Effector memory CD4-positive, alpha-beta T cell (primary cell): ENCODE measurements at regions not wholly inside any gene's neighbourhood (a gene's known extent, or its start where the extent isn't known, plus 50 kb on each side); places are given as distances from the start of the nearest gene placed in this dataset.

ENCODE experiments used
- DNase-seq, 3 donors: peaks; one replicate each; pipeline ENCODE4 v3.0.0-alpha.2; 2020
- H3K27ac ChIP-seq: 2 replicates; pipeline ENCODE4 v1.7.0; 2013; ENCODE audit warnings: mild to moderate bottlenecking, low read length, moderate library complexity; ENCODE audit not compliant: insufficient read depth, poor library complexity, severe bottlenecking
- H3K27me3 ChIP-seq: replicated peaks from 2 replicates; pipeline ENCODE4 v1.7.0; 2013; ENCODE audit warnings: mild to moderate bottlenecking, low read length; ENCODE audit not compliant: insufficient read depth, control insufficient read depth, poor library complexity, severe bottlenecking
- H3K36me3 ChIP-seq: 2 replicates; pipeline ENCODE4 v1.7.0; 2013; ENCODE audit warnings: mild to moderate bottlenecking, low read length, moderate library complexity; ENCODE audit not compliant: control insufficient read depth, insufficient read depth
- H3K4me1 ChIP-seq: 2 replicates; pipeline ENCODE4 v1.7.0; 2013; ENCODE audit warnings: low read length, mild to moderate bottlenecking; ENCODE audit not compliant: control insufficient read depth, insufficient read depth, poor library complexity, severe bottlenecking
- H3K4me3 ChIP-seq: 2 replicates; pipeline ENCODE4 v1.7.0; 2013; ENCODE audit warnings: low read length, low read depth, mild to moderate bottlenecking; ENCODE audit not compliant: insufficient read depth, poor library complexity, severe bottlenecking
- H3K9me3 ChIP-seq: 2 replicates; pipeline ENCODE4 v1.7.0; 2013; ENCODE audit warnings: mild to moderate bottlenecking, low read length, moderate library complexity; ENCODE audit not compliant: control insufficient read depth

DNA sequence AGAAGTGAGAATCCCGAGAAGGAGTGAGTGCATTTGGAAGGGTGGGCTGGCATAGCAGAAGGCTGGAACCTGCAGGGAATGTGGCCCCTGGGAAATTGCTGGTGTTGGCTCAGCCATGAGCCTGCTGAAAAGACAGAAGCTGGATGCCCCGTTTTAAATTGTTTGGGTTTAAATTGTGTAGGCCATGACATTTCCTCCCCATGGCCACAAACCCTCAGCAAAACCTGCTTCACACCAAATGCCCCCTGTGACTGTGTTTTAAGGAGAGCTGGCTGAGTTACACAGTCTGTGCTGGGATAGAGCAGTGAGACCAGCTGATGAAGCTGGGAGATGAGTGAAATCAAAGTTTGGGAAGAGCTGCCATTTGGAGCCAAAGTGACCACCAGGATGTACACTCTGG lies 216.3 kb upstream of the RGMA start:
- Histone ChIP-seq H3K27me3 (no peaks in the 10 kb centered on the region), H3K36me3 (no peaks in the 10 kb centered on the region), H3K9me3 (no peaks in the 10 kb centered on the region), H3K4me1 (no peaks in the 10 kb centered on the region), H3K27ac (no peak overlapping the region), H3K4me3 (no peak overlapping the region)
- no peak for DNase-seq

DNA sequence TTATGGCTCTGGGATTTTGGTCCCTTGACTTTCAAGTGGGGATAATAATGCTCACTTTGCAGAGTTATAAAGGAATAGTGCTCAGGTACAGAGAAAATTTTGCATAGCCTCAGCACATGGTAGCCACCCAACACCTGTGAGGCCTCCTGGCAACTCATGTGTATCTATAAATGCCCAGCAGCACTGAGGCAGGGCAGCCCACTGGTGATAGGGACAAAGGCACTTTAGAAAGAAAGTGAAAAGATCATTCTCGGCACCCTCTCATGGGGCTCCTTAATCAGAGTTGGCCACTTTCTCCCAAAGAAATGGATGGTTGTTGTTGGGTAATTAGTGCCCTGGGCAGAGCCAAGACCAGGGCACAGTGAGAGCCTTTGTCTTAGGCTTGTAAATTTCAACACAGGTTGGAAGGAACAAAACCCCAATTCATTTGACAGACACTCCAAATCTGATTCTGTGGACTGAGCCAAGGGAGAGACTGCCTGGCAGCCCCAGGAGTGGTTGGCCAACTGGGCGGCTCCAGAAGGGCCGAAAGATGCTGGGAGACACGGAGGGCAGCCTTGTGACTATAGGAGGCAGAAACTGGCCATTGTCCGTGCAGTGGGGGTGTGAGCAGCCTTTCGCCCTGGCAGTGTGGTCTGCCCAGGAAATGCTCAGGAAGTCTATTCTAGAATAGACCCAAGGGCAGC lies 213.2 kb upstream of the RGMA start:
- H3K9me3 ChIP-seq, result no peaks in the 10 kb centered on the region
- H3K27ac ChIP-seq, result no peak overlapping the region
- no peak overlapping the region for H3K4me3 ChIP-seq
- H3K27me3 ChIP-seq, result no peaks in the 10 kb centered on the region
- no peaks in the 10 kb centered on the region for H3K4me1 ChIP-seq
- no peak for DNase-seq
- H3K36me3 ChIP-seq, result no peaks in the 10 kb centered on the region

DNA sequence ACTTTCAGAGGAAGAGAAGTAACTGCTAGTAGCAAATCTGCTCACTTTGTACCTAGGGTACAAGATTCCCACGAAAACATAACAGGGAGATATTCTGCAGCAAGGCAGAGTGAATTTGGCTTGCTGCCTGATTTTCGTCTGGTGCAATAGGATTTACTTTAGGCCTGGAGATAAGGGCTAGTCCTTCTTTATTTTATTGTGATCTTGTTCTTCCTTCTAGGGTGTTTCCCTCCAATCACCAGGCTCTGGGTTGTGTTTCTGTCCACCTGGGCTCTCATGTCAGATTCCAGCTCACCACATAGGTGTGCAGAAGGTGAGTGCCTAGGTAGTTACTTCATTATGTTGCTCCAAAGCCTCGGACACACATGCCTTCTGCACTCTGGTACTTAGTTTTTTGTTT lies 211.8 kb upstream of the RGMA start:
- no peak for DNase-seq
- Histone ChIP-seq H3K27ac (no peak overlapping the region), H3K4me1 (no peaks in the 10 kb centered on the region), H3K36me3 (no peaks in the 10 kb centered on the region), H3K9me3 (no peaks in the 10 kb centered on the region), H3K27me3 (no peaks in the 10 kb centered on the region), H3K4me3 (no peak overlapping the region)

DNA sequence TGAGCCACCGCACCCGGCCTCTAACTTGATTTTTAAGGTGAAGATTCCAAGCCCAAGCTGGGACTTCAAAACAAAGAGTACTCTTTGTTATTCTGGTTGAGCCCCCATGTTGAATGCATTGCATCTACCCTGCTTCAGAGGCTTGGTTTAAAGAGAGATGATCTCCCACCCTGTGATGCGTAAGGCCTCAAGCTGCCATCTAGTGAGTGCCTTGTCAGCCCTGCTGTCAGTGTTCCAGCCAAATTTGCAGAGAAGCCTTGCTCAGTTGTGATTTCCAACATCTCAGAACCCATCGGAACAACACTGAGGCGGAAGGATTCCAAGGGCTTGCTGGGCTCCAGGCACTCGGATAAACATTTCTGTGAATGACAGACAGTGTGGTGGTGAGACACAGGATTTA lies 210.7 kb upstream of the RGMA start:
- Histone ChIP-seq H3K9me3 (no peaks in the 10 kb centered on the region), H3K36me3 (no peaks in the 10 kb centered on the region), H3K27me3 (no peaks in the 10 kb centered on the region), H3K4me3 (no peak overlapping the region), H3K4me1 (no peaks in the 10 kb centered on the region), H3K27ac (no peak overlapping the region)
- no peak for DNase-seq

DNA sequence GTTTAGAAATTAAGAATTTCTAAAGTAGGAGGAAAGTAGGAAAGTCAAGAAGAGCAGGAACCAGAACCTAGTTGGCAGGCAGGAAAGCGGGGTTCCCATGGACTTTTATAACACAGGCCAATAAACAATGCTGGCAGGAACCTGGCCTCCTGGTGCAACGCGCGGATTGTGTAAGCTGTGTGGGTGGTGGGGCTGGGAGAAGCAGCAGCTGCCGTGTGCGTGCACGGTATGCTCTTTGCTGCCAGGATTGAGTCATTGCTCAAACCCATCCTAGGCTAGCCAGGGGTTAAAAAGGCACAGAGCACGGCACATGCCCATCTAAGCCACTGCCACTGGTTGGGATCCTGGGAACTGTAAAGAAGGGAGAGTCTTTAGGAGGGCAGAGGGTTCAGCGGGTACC lies 209.9 kb upstream of the RGMA start:
- no peaks in the 10 kb centered on the region for H3K4me1 ChIP-seq
- H3K27me3 ChIP-seq, result no peaks in the 10 kb centered on the region
- no peaks in the 10 kb centered on the region for H3K36me3 ChIP-seq
- DNase-seq, result no peak
- H3K4me3 ChIP-seq, result no peak overlapping the region
- no peaks in the 10 kb centered on the region for H3K9me3 ChIP-seq
- no peak overlapping the region for H3K27ac ChIP-seq

DNA sequence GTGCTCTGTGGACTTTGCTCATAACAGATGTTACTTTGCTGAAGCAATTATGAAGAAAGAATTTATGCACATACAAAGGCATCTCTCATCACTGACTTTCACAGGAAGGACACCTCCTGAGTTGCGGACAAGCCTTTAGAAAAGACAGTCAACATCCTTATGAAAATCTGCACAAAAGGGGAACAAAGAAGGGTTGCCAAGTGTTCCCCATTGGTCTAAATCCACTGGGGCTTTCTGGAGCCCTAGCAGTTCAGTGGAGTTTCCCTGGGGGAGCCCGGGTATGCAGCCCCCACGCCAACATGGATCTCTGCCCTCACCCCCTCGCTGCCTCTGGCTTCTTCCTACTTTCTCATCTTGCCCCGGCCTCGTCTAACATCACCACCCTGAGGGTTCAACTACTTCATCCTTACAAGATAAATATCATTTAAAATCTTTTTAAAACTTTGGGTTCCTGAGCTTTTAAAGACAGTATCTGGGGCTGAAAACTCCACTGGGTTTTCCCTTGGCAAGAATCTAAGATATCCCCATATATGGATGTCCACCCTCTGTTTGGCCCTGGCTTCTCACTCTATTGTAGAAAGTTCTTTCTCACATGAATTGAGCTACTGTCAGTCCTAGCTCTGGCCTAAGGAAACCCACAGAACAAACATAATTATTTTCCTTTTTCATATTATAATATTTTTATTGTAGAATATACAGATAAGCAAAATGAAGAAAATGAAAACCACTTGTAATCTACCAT lies 207.9 kb upstream of the RGMA start:
- DNase-seq, result no peak
- H3K36me3 ChIP-seq, result no peaks in the 10 kb centered on the region
- H3K27me3 ChIP-seq, result no peaks in the 10 kb centered on the region
- H3K4me1 ChIP-seq, result no peaks in the 10 kb centered on the region
- no peaks in the 10 kb centered on the region for H3K9me3 ChIP-seq
- H3K27ac ChIP-seq, result no peak overlapping the region
- no peak overlapping the region for H3K4me3 ChIP-seq

DNA sequence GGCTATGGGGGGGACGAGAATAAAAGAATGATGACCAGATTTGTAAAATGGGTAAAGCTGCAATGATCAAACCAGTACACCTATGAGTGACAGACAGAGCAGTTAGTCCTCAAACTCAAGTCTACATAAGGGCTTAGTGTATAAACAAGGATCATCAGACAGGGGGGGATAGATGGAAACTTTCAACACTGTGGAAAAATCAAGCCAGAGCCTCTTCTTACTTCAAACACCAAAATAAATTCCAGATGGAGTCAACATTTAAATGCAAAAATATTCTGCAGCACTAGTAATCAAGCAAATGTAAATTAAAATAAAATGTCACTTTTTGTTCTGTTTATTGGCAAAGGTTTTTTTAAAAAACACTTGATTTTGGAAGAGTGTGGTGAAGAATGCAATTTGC lies 205.9 kb upstream of the RGMA start:
- no peaks in the 10 kb centered on the region for H3K9me3 ChIP-seq
- H3K4me1 ChIP-seq, result no peaks in the 10 kb centered on the region
- no peak for DNase-seq
- no peak overlapping the region for H3K27ac ChIP-seq
- H3K4me3 ChIP-seq, result no peak overlapping the region
- peaks cover 3% of the 10 kb centered on the region for H3K27me3 ChIP-seq
- H3K36me3 ChIP-seq, result no peaks in the 10 kb centered on the region

DNA sequence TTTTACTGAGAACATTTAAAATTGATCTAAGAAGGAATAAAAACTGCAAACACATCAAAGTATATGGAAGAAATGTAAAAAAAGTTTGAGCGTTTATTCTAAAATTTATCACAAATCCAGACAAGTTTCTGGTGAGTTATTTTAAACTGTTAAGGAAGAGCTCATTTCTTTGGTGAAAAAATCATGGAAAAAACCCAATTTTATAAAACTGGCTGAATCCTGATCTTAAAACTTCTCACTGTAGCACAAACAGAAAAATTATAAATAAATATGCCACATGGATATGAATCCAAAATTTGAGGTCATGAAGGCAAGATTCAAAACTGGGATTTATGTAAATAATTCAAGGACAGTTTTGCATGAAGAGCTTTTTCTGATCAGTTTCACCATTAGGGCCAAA lies 205.1 kb upstream of the RGMA start:
- no peaks in the 10 kb centered on the region for H3K9me3 ChIP-seq
- no peaks in the 10 kb centered on the region for H3K36me3 ChIP-seq
- DNase-seq, result no peak
- peaks cover 5% of the 10 kb centered on the region for H3K27me3 ChIP-seq
- H3K27ac ChIP-seq, result no peak overlapping the region
- no peaks in the 10 kb centered on the region for H3K4me1 ChIP-seq
- no peak overlapping the region for H3K4me3 ChIP-seq

DNA sequence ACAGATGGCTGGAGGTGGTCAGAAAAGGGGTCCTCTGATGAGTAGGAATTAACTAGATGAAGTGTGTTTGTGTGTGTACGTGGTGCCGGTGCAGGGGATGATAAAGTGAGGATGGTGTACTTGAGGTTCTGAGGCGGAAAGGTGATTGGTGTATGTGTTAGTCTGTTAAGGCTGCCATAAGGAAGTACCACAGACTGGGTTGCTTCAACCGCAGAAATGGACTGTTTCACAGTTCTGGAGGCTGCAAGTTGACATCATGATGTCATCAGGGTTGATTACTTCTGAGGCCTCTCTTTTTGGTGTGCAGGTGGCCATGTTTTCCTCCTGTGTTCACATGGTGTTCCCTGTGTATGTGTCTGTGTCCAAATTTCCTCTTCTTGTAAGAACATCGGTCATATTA lies 202.4 kb upstream of the RGMA start:
- H3K4me3 ChIP-seq, result no peak overlapping the region
- H3K27me3 ChIP-seq, result peaks cover 5% of the 10 kb centered on the region
- no peaks in the 10 kb centered on the region for H3K4me1 ChIP-seq
- H3K9me3 ChIP-seq, result no peaks in the 10 kb centered on the region
- no peaks in the 10 kb centered on the region for H3K36me3 ChIP-seq
- no peak overlapping the region for H3K27ac ChIP-seq
- no peak for DNase-seq

DNA sequence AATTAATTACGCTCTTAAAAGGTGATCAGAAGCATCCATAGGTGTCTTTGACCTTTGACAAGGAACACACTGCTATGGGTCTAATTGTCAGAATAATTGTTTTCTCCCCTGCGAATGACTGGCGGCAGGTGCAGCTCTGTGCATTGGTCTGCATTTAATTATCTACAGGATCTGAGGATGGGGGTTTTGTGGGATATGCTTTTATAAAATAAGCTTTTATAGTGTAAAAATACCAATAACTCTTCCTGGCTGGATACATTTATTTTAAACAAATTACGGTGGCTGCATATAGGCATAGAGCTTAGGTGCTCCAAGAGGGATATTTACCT lies 201.6 kb upstream of the RGMA start:
- Histone ChIP-seq H3K4me3 (no peak overlapping the region), H3K27me3 (peaks cover 5% of the 10 kb centered on the region), H3K36me3 (no peaks in the 10 kb centered on the region), H3K27ac (no peak overlapping the region), H3K9me3 (no peaks in the 10 kb centered on the region), H3K4me1 (no peaks in the 10 kb centered on the region)
- no peak for DNase-seq
